PC-9 (cell line): ENCODE measurements at regions not wholly inside any gene's neighbourhood (a gene's known extent, or its start where the extent isn't known, plus 50 kb on each side); places are given as distances from the start of the nearest gene placed in this dataset.

Experiments
- BruUV-seq: library from RNA; stranded (reverse); fragments of 400-500 nt; replicated peaks from 2 replicates; lab custom pipeline; 2021; lab: Mats Ljungman, UMichigan
- CTCF ChIA-PET: fragments of 300-600 bp; sonication (Branson Sonifier 250); formaldehyde crosslinking; loops from one replicate; lab custom pipeline; 2022; ENCODE audit warnings: antibody characterized with exemption; lab: Charles Lee
- POLR2A ChIA-PET: fragments of 300-600 bp; sonication (Branson Sonifier 250); formaldehyde crosslinking; loops from one replicate; lab custom pipeline; 2022; ENCODE audit warnings: antibody characterized with exemption; ENCODE audit not compliant: unreplicated experiment; lab: Charles Lee
- DNase-seq, 2 experiments: peaks; one replicate each; pipeline versions ENCODE4 v3.0.0 to v3.0.0-alpha.2; 2015 to 2022; ENCODE audit warnings: mixed read lengths in 1 of 2
- H2AFZ ChIP-seq: fragments of 200-600 bp; sonication (generic); 2 replicates; pipeline ENCODE4 v1.8.1; 2017; ENCODE audit warnings: antibody characterized with exemption
- H3F3A ChIP-seq: fragments of 200-600 bp; sonication (generic); 2 replicates; pipeline ENCODE4 v1.8.1; 2017; ENCODE audit warnings: antibody characterized with exemption, mild to moderate bottlenecking, low read depth; ENCODE audit not compliant: insufficient read depth
- H3K27ac ChIP-seq: fragments of 200-600 bp; sonication (generic); 2 replicates; pipeline ENCODE4 v1.6.1; 2016; ENCODE audit warnings: mixed run types
- H3K27me3 ChIP-seq: fragments of 200-600 bp; sonication (generic); 2 replicates; pipeline ENCODE4 v1.6.1; 2016; ENCODE audit warnings: low read depth, mixed run types; ENCODE audit not compliant: insufficient read depth
- H3K36me3 ChIP-seq: fragments of 200-600 bp; sonication (generic); 2 replicates; pipeline ENCODE4 v1.6.1; 2016; ENCODE audit warnings: low read depth, mixed run types
- H3K4me1 ChIP-seq: fragments of 200-600 bp; sonication (generic); replicated peaks from 2 replicates; pipeline ENCODE4 v1.6.1; 2016; ENCODE audit warnings: mixed run types; ENCODE audit not compliant: insufficient read depth
- H3K4me2 ChIP-seq: fragments of 200-600 bp; sonication (generic); 2 replicates; pipeline ENCODE4 v1.6.1; 2017; ENCODE audit warnings: mixed run types
- H3K4me3 ChIP-seq: fragments of 200-600 bp; sonication (generic); 2 replicates; pipeline ENCODE4 v1.6.1; 2016; ENCODE audit warnings: mixed run types
- H3K79me2 ChIP-seq: fragments of 200-600 bp; sonication (generic); 2 replicates; pipeline ENCODE4 v1.6.1; 2017; ENCODE audit warnings: low read depth, mixed run types
- H3K9me2 ChIP-seq: fragments of 200-600 bp; sonication (generic); 2 replicates; pipeline ENCODE4 v1.8.1; 2017; ENCODE audit warnings: mild to moderate bottlenecking; ENCODE audit not compliant: insufficient read depth
- H3K9me3 ChIP-seq: fragments of 200-600 bp; sonication (generic); 2 replicates; pipeline ENCODE4 v1.8.1; 2016; ENCODE audit warnings: low read depth; ENCODE audit not compliant: insufficient read depth
- H4K20me1 ChIP-seq: fragments of 200-600 bp; sonication (generic); 2 replicates; pipeline ENCODE4 v1.8.1; 2017; ENCODE audit not compliant: insufficient read depth
- CTCF ChIP-seq: fragments of 200-600 bp; sonication (generic); conservative IDR thresholded peaks from 2 replicates; pipeline ENCODE4 v1.6.1; 2017; ENCODE audit warnings: mixed run types, antibody characterized with exemption, mild to moderate bottlenecking, moderate library complexity
- EZH2 ChIP-seq: fragments of 200-600 bp; sonication (generic); IDR thresholded peaks from 2 replicates; pipeline ENCODE4 v1.8.0; 2017; ENCODE audit warnings: antibody characterized with exemption, low read depth
- intact Hi-C: fragments of 100-400 bp; cut with micrococcal nuclease; formaldehyde crosslinking; loops from one replicate; pipeline ENCODE4 v1.10.0; 2022; ENCODE audit not compliant: unreplicated experiment

GRCh38 chr17:65393514-65393913, 167.9 kb downstream of the AXIN2 start:
- Histone ChIP-seq H3K4me3 (no peak overlapping the region), H3K4me1 (no peaks in the 10 kb centered on the region), H3K9me2 (no peaks in the 10 kb centered on the region), H3K79me2 (no peaks in the 10 kb centered on the region), H3K9me3 (no peaks in the 10 kb centered on the region), H2AFZ (no peak overlapping the region), H3F3A (no peaks in the 10 kb centered on the region), H3K27me3 (no peaks in the 10 kb centered on the region), H3K4me2 (no peak overlapping the region), H4K20me1 (no peaks in the 10 kb centered on the region), H3K36me3 (no peaks in the 10 kb centered on the region), H3K27ac (no peak overlapping the region)
- ChIA-PET POLR2A (no interaction called here), CTCF (no interaction called here)
- intact Hi-C loops: no loop called here
- BruUV-seq: no TSS peak
- DNase-seq: no peak
- no peak for TF ChIP-seq EZH2
- no peak for TF ChIP-seq CTCF

- intact Hi-C loops: no loop called here
- no peak overlapping the region for H3K4me2 ChIP-seq
- H3K4me3 ChIP-seq: no peak overlapping the region
- no peaks in the 10 kb centered on the region for H3F3A ChIP-seq
- H3K9me2 ChIP-seq: no peaks in the 10 kb centered on the region
- BruUV-seq: no TSS peak
- no peaks in the 10 kb centered on the region for H3K4me1 ChIP-seq
- no peak overlapping the region for H2AFZ ChIP-seq
- CTCF ChIA-PET: no interaction called here
- H3K36me3 ChIP-seq: no peaks in the 10 kb centered on the region
- no peaks in the 10 kb centered on the region for H4K20me1 ChIP-seq
- no peaks in the 10 kb centered on the region for H3K27me3 ChIP-seq
- H3K9me3 ChIP-seq: no peaks in the 10 kb centered on the region
- POLR2A ChIA-PET: no interaction called here
- DNase-seq: peak in 1 of 2 experiments; percentile 75
- no peaks in the 10 kb centered on the region for H3K79me2 ChIP-seq
- no peak overlapping the region for H3K27ac ChIP-seq
- TF ChIP-seq EZH2: no peak
- TF ChIP-seq CTCF: no peak
Measured at GRCh38 chr17:65389949-65390348, 171.5 kb downstream of the AXIN2 start.

GRCh38 chr17:65389426-65389825, 172.0 kb downstream of the AXIN2 start:
- TF ChIP-seq CTCF (no peak), EZH2 (no peak)
- no peaks in the 10 kb centered on the region for H3K36me3 ChIP-seq
- POLR2A ChIA-PET: no interaction called here
- DNase-seq: no peak
- no peaks in the 10 kb centered on the region for H3K9me2 ChIP-seq
- no peaks in the 10 kb centered on the region for H3K27me3 ChIP-seq
- H3K27ac ChIP-seq: no peak overlapping the region
- H3K79me2 ChIP-seq: no peaks in the 10 kb centered on the region
- intact Hi-C loops: no loop called here
- H3K4me3 ChIP-seq: no peak overlapping the region
- H3K9me3 ChIP-seq: no peaks in the 10 kb centered on the region
- no peak overlapping the region for H3K4me2 ChIP-seq
- H3F3A ChIP-seq: no peaks in the 10 kb centered on the region
- CTCF ChIA-PET: no interaction called here
- no peaks in the 10 kb centered on the region for H4K20me1 ChIP-seq
- no peak overlapping the region for H2AFZ ChIP-seq
- BruUV-seq: no TSS peak
- H3K4me1 ChIP-seq: no peaks in the 10 kb centered on the region
